ENCODE measurements at regions not wholly inside any gene's neighbourhood (a gene's known extent, or its start where the extent isn't known, plus 50 kb on each side); places are given as distances from the start of the nearest gene placed in this dataset.

GRCh38 chr10:80861882-80862281 lies 324.2 kb downstream of the SH2D4B start:
- no peak for DNase-seq

- DNase-seq, result no peak
Measured at GRCh38 chr10:80870282-80870681, 332.6 kb downstream of the SH2D4B start.

GRCh38 chr10:80871083-80871482 lies 333.4 kb downstream of the SH2D4B start:
- DNase-seq, result no peak

GRCh38 chr10:80878330-80878729 lies 340.6 kb downstream of the SH2D4B start:
- no peak for DNase-seq

- DNase-seq, result no peak
Measured at GRCh38 chr10:80890146-80890545, 352.4 kb downstream of the SH2D4B start.

GRCh38 chr10:80893256-80893655 lies 355.6 kb downstream of the SH2D4B start:
- DNase-seq, result no peak

- no peak for DNase-seq
Measured at GRCh38 chr10:80894311-80894791, 356.6 kb downstream of the SH2D4B start.

GRCh38 chr10:80894797-80895467 lies 357.2 kb downstream of the SH2D4B start:
- DNase-seq, result no peak

- DNase-seq, result no peak
Measured at GRCh38 chr10:80896076-80896475, 358.4 kb downstream of the SH2D4B start.

- DNase-seq, result no peak
Measured at GRCh38 chr10:80896959-80897358, 359.3 kb downstream of the SH2D4B start.

- DNase-seq, result no peak
Measured at GRCh38 chr10:80900661-80901060, 363.0 kb downstream of the SH2D4B start.

- no peak for DNase-seq
Measured at GRCh38 chr10:80908611-80909010, 370.9 kb downstream of the SH2D4B start.

GRCh38 chr10:80909254-80909653 lies 371.6 kb downstream of the SH2D4B start:
- DNase-seq, result no peak

GRCh38 chr10:80917636-80918035 lies 379.9 kb downstream of the SH2D4B start:
- no peak for DNase-seq

GRCh38 chr10:80921032-80921431 lies 383.3 kb downstream of the SH2D4B start:
- no peak for DNase-seq

- peak in 1 of 5 experiments; percentile 5 for DNase-seq
Measured at GRCh38 chr10:80924063-80924952, 386.6 kb downstream of the SH2D4B start.

- DNase-seq, result no peak
Measured at GRCh38 chr10:80927419-80928078, 389.8 kb downstream of the SH2D4B start.

- DNase-seq, result no peak
Measured at GRCh38 chr10:80938903-80939302, 401.2 kb downstream of the SH2D4B start.

GRCh38 chr10:80945264-80945880 lies 407.7 kb downstream of the SH2D4B start:
- no peak for DNase-seq

GRCh38 chr10:80946073-80946472 lies 408.4 kb downstream of the SH2D4B start:
- no peak for DNase-seq

- DNase-seq, result no peak
Measured at GRCh38 chr10:80946957-80947726, 409.4 kb downstream of the SH2D4B start.

- DNase-seq, result no peak
Measured at GRCh38 chr10:80949785-80950184, 412.1 kb downstream of the SH2D4B start.

All from T-helper 2 cell (primary cell).